SK-N-MC (cell line): ENCODE measurements at regions not wholly inside any gene's neighbourhood (a gene's known extent, or its start where the extent isn't known, plus 50 kb on each side); places are given as distances from the start of the nearest gene placed in this dataset.

Experiments
- EZH2 ChIP-seq: fragments of 200-600 bp; sonication (generic); IDR thresholded peaks from one replicate; pipeline ENCODE4 v1.6.1; 2017; ENCODE audit warnings: antibody characterized with exemption
- POLR2AphosphoS5 ChIP-seq: IDR thresholded peaks from 2 replicates; pipeline ENCODE4 v1.6.1; 2012; ENCODE audit warnings: mild to moderate bottlenecking, low read depth, low read length, borderline replicate concordance

GRCh38 chr15:39429898-39430357 lies 151.0 kb upstream of the THBS1 start:
- TF ChIP-seq EZH2 (no peak), POLR2AphosphoS5 (no peak)
